SK-N-SH (cell line): ENCODE measurements at regions not wholly inside any gene's neighbourhood (a gene's known extent, or its start where the extent isn't known, plus 50 kb on each side); places are given as distances from the start of the nearest gene placed in this dataset.

Source experiments
- CTCF ChIA-PET: fragments of 300-600, 350-600 bp; formaldehyde crosslinking; extraction: SDS; loops from one replicate; lab custom pipeline; 2021; lab: Yijun Ruan, JAX
- POLR2A ChIA-PET: fragments of 350-600 bp; sonication (Branson Sonifier 250); formaldehyde crosslinking; extraction: SDS; loops from one replicate; lab custom pipeline; 2020; ENCODE audit warnings: antibody characterized with exemption, inconsistent platforms; lab: Yijun Ruan, JAX
- DNase-seq: peaks from one replicate; pipeline ENCODE4 v3.0.0; 2012
- H2AFZ ChIP-seq: fragments of 200-600 bp; sonication (generic); 2 replicates; pipeline ENCODE4 v1.8.1; 2016; ENCODE audit warnings: antibody characterized with exemption, mild to moderate bottlenecking, low read depth
- H3F3A ChIP-seq: fragments of 200-600 bp; sonication (generic); replicated peaks from 2 replicates; pipeline ENCODE3; 2016; ENCODE audit warnings: antibody characterized with exemption, mild to moderate bottlenecking; ENCODE audit not compliant: insufficient read depth
- H3K27ac ChIP-seq, 2 experiments: fragments of 200-500 bp in 1 of 2; fragments of 200-600 bp in 1 of 2; sonication (Bioruptor generic) in 1 of 2; sonication (generic), shearing (Covaris generic) in 1 of 2; 2 replicates each; pipeline versions ENCODE4 v1.5.1 to v1.6.1; 2014 to 2016; ENCODE audit warnings: low read depth in 2 of 2, inconsistent platforms in 1 of 2, low read length in 1 of 2, mild to moderate bottlenecking in 1 of 2, mixed read lengths in 1 of 2
- H3K27me3 ChIP-seq: fragments of 200-600 bp; sonication (generic), shearing (Covaris generic); 2 replicates; pipeline ENCODE4 v1.6.1; 2016; ENCODE audit warnings: mixed run types; ENCODE audit not compliant: insufficient read depth
- H3K36me3 ChIP-seq, 2 experiments: fragments of 200-500 bp in 1 of 2; fragments of 200-600 bp in 1 of 2; sonication (Bioruptor generic) in 1 of 2; sonication (generic) in 1 of 2; replicated peaks in 1 of 2; 2 replicates each; pipeline versions ENCODE3 to v1.5.1; 2014 to 2016; ENCODE audit warnings: low read length in 1 of 2, mild to moderate bottlenecking in 1 of 2; ENCODE audit not compliant: insufficient read depth in 2 of 2, control insufficient read depth in 1 of 2
- H3K4me1 ChIP-seq, 2 experiments: fragments of 200-500 bp in 1 of 2; fragments of 200-600 bp in 1 of 2; sonication (Bioruptor generic) in 1 of 2; sonication (generic), shearing (Covaris generic) in 1 of 2; 2 replicates each; pipeline versions ENCODE4 v1.5.1 to v1.6.1; 2014 to 2016; ENCODE audit warnings: low read depth in 1 of 2, low read length in 1 of 2, mixed run types in 1 of 2; ENCODE audit not compliant: insufficient read depth in 2 of 2, control insufficient read depth in 1 of 2
- H3K4me2 ChIP-seq: fragments of 200-600 bp; sonication (generic), shearing (Covaris generic); 2 replicates; pipeline ENCODE4 v1.6.1; 2017; ENCODE audit warnings: mixed run types
- H3K4me3 ChIP-seq, 2 experiments: fragments of 200-500 bp in 1 of 2; fragments of 200-600 bp in 1 of 2; sonication (Bioruptor generic) in 1 of 2; sonication (generic), shearing (Covaris generic) in 1 of 2; 2 replicates each; pipeline versions ENCODE4 v1.5.1 to v1.8.1; 2014 to 2016; ENCODE audit warnings: low read depth in 2 of 2, inconsistent platforms in 1 of 2, low read length in 1 of 2, mild to moderate bottlenecking in 1 of 2, mixed read lengths in 1 of 2, moderate library complexity in 1 of 2
- H3K79me2 ChIP-seq: fragments of 200-600 bp; sonication (generic); 2 replicates; pipeline ENCODE4 v1.8.1; 2017; ENCODE audit warnings: mild to moderate bottlenecking; ENCODE audit not compliant: insufficient read depth
- H3K9ac ChIP-seq: fragments of 200-600 bp; sonication (generic); 2 replicates; pipeline ENCODE4 v1.6.1; 2017; ENCODE audit warnings: mixed run types
- H3K9me2 ChIP-seq: fragments of 200-600 bp; sonication (generic); 2 replicates; pipeline ENCODE4 v1.6.1; 2017; ENCODE audit warnings: mixed run types
- H3K9me3 ChIP-seq: fragments of 200-600 bp; sonication (generic); 2 replicates; pipeline ENCODE4 v1.6.1; 2017; ENCODE audit warnings: mixed run types, mild to moderate bottlenecking, moderate library complexity
- H4K20me1 ChIP-seq: fragments of 200-600 bp; sonication (generic); 2 replicates; pipeline ENCODE4 v1.6.1; 2017; ENCODE audit warnings: mild to moderate bottlenecking, mixed run types; ENCODE audit not compliant: insufficient read depth
- FOXJ3 ChIP-seq: sonication (generic); formaldehyde crosslinking; IDR thresholded peaks from 2 replicates; pipeline ENCODE4 v1.5.1; 2020; ENCODE audit warnings: mild to moderate bottlenecking, missing genetic modification reagents
- FOXM1 ChIP-seq: IDR thresholded peaks from 2 replicates; pipeline ENCODE4 v1.4.0; 2012; ENCODE audit warnings: low read depth, mild to moderate bottlenecking
- GABPA ChIP-seq: IDR thresholded peaks from 2 replicates; pipeline ENCODE4 v1.4.0; 2012; ENCODE audit warnings: low read depth, mild to moderate bottlenecking
- IRF3 ChIP-seq: fragments of 150-350 bp; IDR thresholded peaks from 2 replicates; pipeline ENCODE4 v1.6.1; 2016; ENCODE audit warnings: mild to moderate bottlenecking, low read depth, low read length
- JUND ChIP-seq: IDR thresholded peaks from 2 replicates; pipeline ENCODE4 v1.4.0; 2012
- MAX ChIP-seq: IDR thresholded peaks from 2 replicates; pipeline ENCODE4 v1.4.0; 2012; ENCODE audit warnings: low read depth
- MXI1 ChIP-seq: IDR thresholded peaks from 2 replicates; pipeline ENCODE4 v1.6.1; 2012; ENCODE audit warnings: mild to moderate bottlenecking, low read depth, low read length, improper control_type of control experiment
- NRF1 ChIP-seq: IDR thresholded peaks from 2 replicates; pipeline ENCODE4 v1.6.1; 2012; ENCODE audit warnings: low read depth, mild to moderate bottlenecking, low read length
- PBX3 ChIP-seq: IDR thresholded peaks from 2 replicates; pipeline ENCODE4; 2012
- POLR2AphosphoS5 ChIP-seq: IDR thresholded peaks from 2 replicates; pipeline ENCODE4 v1.6.1; 2012; ENCODE audit warnings: low read depth, low read length
- REST ChIP-seq: IDR thresholded peaks from 2 replicates; pipeline ENCODE4 v1.6.1; 2012; ENCODE audit warnings: mild to moderate bottlenecking, low read depth, low read length, moderate library complexity
- SIN3A ChIP-seq: IDR thresholded peaks from 2 replicates; pipeline ENCODE4 v1.6.1; 2012; ENCODE audit warnings: low read depth, mild to moderate bottlenecking, low read length, moderate library complexity, borderline replicate concordance
- SMC3 ChIP-seq: IDR thresholded peaks from 2 replicates; pipeline ENCODE4 v1.6.1; 2012; ENCODE audit warnings: low read depth, low read length, improper control_type of control experiment
- TEAD4 ChIP-seq: IDR thresholded peaks from 2 replicates; pipeline ENCODE4 v1.4.0; 2012; ENCODE audit warnings: mild to moderate bottlenecking, borderline replicate concordance; ENCODE audit not compliant: insufficient read depth
- YY1 ChIP-seq: IDR thresholded peaks from 2 replicates; pipeline ENCODE4 v1.4.0; 2012; ENCODE audit warnings: low read depth, mild to moderate bottlenecking
- WGBS: methylation state at CpG from one replicate; pipeline ENCODE4 v1.1.6; 2017; ENCODE audit warnings: low lambda C conversion rate; 5-methylcytosine and 5-hydroxymethylcytosine counted together

GRCh38 chrX:125422986-125423385, 103.3 kb downstream of the TEX13C start (continued):
- no peak for TF ChIP-seq FOXJ3 (CRISPR knock-in tag)

- 3% methylated on average over 1 of the region's 1 CpG for WGBS
- CTCF ChIA-PET, result no interaction called here
Observed at GRCh38 chrX:125424536-125424935, 104.9 kb downstream of the TEX13C start.

More at GRCh38 chrX:125424536-125424935, 104.9 kb downstream of the TEX13C start:
- peaks cover 4% of the 10 kb centered on the region; the same call in 1 of the 2 replicates for H3K9me2 ChIP-seq
- H3K9me3 ChIP-seq, result no peaks in the 10 kb centered on the region
- no peak overlapping the region for H3K9ac ChIP-seq
- DNase-seq, result no peak
- H3K36me3 ChIP-seq, result no peaks in the 10 kb centered on the region
- H3F3A ChIP-seq, result no peaks in the 10 kb centered on the region
- no peak overlapping the region for H3K27ac ChIP-seq
- H3K79me2 ChIP-seq, result no peaks in the 10 kb centered on the region
- H3K4me1 ChIP-seq, result no peaks in the 10 kb centered on the region
- H3K4me2 ChIP-seq, result no peak overlapping the region
- no peak overlapping the region for H2AFZ ChIP-seq
- no peaks in the 10 kb centered on the region for H3K27me3 ChIP-seq
- no peak overlapping the region for H3K4me3 ChIP-seq
- TF ChIP-seq GABPA, result no peak
- TF ChIP-seq TEAD4, result no peak
- no peak for TF ChIP-seq PBX3
- TF ChIP-seq SMC3, result no peak
- TF ChIP-seq MXI1, result no peak
- no peak for TF ChIP-seq YY1
- no peak for TF ChIP-seq MAX
- no peak for TF ChIP-seq REST
- no peak for TF ChIP-seq SIN3A
- TF ChIP-seq NRF1, result no peak
- TF ChIP-seq POLR2AphosphoS5, result no peak
- TF ChIP-seq JUND, result no peak
- no peak for TF ChIP-seq FOXM1
- no peak for TF ChIP-seq IRF3
- no peaks in the 10 kb centered on the region for H4K20me1 ChIP-seq
- POLR2A ChIA-PET, result no interaction called here
